Thyroid gland (tissue), 4 donors: ENCODE measurements at regions not wholly inside any gene's neighbourhood (a gene's known extent, or its start where the extent isn't known, plus 50 kb on each side); places are given as distances from the start of the nearest gene placed in this dataset.

Experiments
- CTCF ChIP-seq, 6 experiments: fragments of 200-600 bp in 3 of 6; fragments of 450-650 bp in 3 of 6; sonication (generic) in 3 of 6; IDR thresholded peaks; one replicate each; pipeline ENCODE4 v1.5.1; 2016 to 2019; ENCODE audit warnings: antibody characterized with exemption in 6 of 6, mild to moderate bottlenecking in 2 of 6, inconsistent platforms in 1 of 6, moderate library complexity in 1 of 6
- POLR2A ChIP-seq, 2 donors: fragments of 450-650 bp; IDR thresholded peaks; one replicate each; pipeline ENCODE4 v1.6.1; 2017; ENCODE audit warnings: antibody characterized with exemption in 2 of 2, mild to moderate bottlenecking in 2 of 2, moderate library complexity in 1 of 2

DNA sequence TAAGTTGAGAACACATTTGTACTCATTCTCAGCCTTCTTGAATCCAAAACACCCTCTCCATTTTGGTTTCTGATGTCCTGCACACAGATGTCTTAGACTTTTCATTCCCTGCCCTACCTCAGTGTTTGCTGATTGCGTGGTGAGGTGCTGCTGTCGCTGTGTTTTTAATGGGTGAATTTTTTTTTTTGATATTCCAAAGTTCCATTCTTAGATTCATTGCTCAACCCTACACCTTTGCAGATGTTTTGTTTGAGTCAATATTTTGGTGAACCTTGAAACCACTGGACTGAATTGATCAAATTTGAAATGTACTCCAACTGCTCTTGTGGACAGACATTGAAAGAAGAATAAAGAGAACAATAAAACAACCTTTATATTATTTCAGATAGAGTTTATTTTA is 130.4 kb upstream of the DSEL start:
- TF ChIP-seq CTCF (IDR thresholded peaks at IDR 0.05), result no peak
- no peak for TF ChIP-seq POLR2A (IDR thresholded peaks at IDR 0.05)
